Nephron (organoid): ENCODE measurements at regions not wholly inside any gene's neighbourhood (a gene's known extent, or its start where the extent isn't known, plus 50 kb on each side); places are given as distances from the start of the nearest gene placed in this dataset.

Source experiments
- H3K27ac Mint-ChIP-seq, 3 experiments: 2 replicates each; pipeline ENCODE4 v1.8.0; 2020; ENCODE audit warnings: mixed read lengths in 3 of 3, mild to moderate bottlenecking in 2 of 3, moderate library complexity in 1 of 3
- H3K27me3 Mint-ChIP-seq: 2 replicates; pipeline ENCODE4 v1.8.0; 2021; ENCODE audit warnings: low read depth, mild to moderate bottlenecking, moderate library complexity, mixed read lengths
- H3K36me3 Mint-ChIP-seq: 2 replicates; pipeline ENCODE4 v1.8.0; 2020; ENCODE audit warnings: low read depth, mixed read lengths
- H3K4me1 Mint-ChIP-seq: 2 replicates; pipeline ENCODE4 v1.8.0; 2020; ENCODE audit warnings: mixed read lengths
- H3K4me3 Mint-ChIP-seq, 3 experiments: 2 replicates each; pipeline ENCODE4 v1.8.0; 2020; ENCODE audit warnings: mild to moderate bottlenecking in 3 of 3, mixed read lengths in 3 of 3, moderate library complexity in 2 of 3
- H3K9me3 Mint-ChIP-seq: 2 replicates; pipeline ENCODE4 v1.8.0; 2020; ENCODE audit warnings: mixed read lengths
- TF ChIP-seq, protein P1 (sequence below), 3 experiments: fragments of 200-600 bp; sonication (generic); IDR thresholded peaks; one replicate each; pipeline ENCODE4 v1.5.0; 2021; ENCODE audit warnings: antibody characterized with exemption in 3 of 3; ENCODE audit not compliant: unreplicated experiment in 3 of 3

DNA sequence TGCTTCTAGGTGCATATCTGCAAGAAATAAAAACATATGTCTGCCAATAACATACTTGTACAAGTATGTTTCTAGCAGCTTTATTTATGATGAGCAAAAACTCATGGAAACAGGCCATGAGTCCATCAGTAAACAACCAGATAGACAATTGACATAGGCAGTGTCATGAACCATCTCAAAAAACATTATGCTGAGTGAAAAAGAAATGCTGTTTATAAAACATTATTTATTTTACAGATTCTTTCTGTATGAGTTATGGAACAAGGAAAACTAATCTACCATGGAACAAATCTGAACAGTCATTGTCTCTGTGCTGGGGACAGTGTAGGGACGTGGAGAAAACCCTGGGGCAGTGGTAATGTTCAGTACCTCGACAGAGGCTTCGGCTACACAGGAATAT, 283.9 kb downstream of the UQCRFS1 start:
- H3K4me1 Mint-ChIP-seq: no peaks in the 10 kb centered on the region
- TF ChIP-seq, protein P1, sequence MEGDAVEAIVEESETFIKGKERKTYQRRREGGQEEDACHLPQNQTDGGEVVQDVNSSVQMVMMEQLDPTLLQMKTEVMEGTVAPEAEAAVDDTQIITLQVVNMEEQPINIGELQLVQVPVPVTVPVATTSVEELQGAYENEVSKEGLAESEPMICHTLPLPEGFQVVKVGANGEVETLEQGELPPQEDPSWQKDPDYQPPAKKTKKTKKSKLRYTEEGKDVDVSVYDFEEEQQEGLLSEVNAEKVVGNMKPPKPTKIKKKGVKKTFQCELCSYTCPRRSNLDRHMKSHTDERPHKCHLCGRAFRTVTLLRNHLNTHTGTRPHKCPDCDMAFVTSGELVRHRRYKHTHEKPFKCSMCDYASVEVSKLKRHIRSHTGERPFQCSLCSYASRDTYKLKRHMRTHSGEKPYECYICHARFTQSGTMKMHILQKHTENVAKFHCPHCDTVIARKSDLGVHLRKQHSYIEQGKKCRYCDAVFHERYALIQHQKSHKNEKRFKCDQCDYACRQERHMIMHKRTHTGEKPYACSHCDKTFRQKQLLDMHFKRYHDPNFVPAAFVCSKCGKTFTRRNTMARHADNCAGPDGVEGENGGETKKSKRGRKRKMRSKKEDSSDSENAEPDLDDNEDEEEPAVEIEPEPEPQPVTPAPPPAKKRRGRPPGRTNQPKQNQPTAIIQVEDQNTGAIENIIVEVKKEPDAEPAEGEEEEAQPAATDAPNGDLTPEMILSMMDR (IDR thresholded peaks at IDR 0.05; ENCODE audit: unreplicated experiment in 3 of 3): no peak
- no peaks in the 10 kb centered on the region for H3K9me3 Mint-ChIP-seq
- no peak overlapping the region for H3K27ac Mint-ChIP-seq
- H3K36me3 Mint-ChIP-seq: no peaks in the 10 kb centered on the region
- H3K4me3 Mint-ChIP-seq: no peak overlapping the region
- H3K27me3 Mint-ChIP-seq: peaks cover 27% of the 10 kb centered on the region

DNA sequence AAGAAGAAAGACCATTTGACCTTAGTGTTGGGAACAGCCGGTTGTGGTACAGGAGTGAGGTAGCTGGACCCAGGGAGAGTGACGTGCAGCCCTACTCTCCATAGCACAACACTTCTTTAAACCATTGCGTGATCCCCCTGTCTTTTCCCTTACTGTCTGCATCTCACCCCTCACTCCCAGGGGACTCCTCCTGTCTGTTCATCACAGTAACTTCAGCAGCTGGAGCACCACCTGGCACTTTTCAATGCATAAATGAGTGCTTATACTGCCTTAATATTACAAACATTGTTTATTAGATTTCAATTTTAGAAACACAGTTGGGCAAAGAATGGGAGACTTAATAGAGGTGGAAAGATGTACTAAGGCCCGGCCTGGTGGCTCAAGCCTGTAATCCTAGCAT, 285.5 kb downstream of the UQCRFS1 start:
- peaks cover 10% of the 10 kb centered on the region for H3K4me1 Mint-ChIP-seq
- peaks cover 19% of the 10 kb centered on the region for H3K27me3 Mint-ChIP-seq
- TF ChIP-seq, protein P1 (IDR thresholded peaks at IDR 0.05; ENCODE audit: unreplicated experiment in 3 of 3): no peak
- H3K9me3 Mint-ChIP-seq: no peaks in the 10 kb centered on the region
- no peak overlapping the region for H3K4me3 Mint-ChIP-seq
- no peaks in the 10 kb centered on the region for H3K36me3 Mint-ChIP-seq
- no peak overlapping the region for H3K27ac Mint-ChIP-seq

DNA sequence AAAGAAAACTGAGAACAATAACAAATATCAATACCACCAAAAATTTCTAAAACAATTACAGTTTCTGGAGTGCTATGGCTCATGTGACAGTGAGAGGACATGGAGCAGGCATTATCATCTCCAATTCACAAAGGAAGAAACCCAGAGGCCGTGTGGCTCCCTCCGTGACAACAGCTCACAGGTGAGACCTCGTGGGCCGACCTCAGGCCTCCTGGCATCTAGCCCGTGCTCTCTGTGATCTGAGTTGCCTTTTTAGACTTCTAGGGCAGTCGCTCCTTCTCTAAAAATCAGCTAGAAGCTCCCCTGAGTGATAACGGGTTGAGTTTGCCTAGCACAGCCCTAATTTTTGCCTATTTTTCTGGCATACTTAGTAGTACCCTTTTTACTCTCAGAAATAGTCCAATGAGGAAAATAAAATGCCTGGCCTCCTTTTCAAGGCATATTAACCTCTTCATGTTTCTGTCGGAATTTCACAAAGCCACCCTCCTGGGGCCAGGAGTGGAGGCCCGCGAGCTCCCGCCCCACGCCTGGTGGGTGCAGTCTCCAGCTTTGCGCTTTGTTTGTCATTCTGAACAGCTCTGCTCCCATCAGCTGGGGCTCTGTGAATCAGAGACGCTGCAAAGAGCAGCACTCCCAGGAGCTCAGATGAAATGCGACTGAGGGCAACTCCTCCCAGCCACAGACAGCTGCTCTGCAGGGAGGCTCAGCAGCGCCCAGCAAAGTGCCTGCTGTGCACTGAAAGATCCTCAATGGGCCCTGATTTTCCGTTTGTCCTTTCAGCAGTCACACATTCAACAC, 292.5 kb downstream of the UQCRFS1 start:
- H3K9me3 Mint-ChIP-seq: no peaks in the 10 kb centered on the region
- H3K4me1 Mint-ChIP-seq: peaks cover 16% of the 10 kb centered on the region
- H3K27ac Mint-ChIP-seq: no peak overlapping the region

DNA sequence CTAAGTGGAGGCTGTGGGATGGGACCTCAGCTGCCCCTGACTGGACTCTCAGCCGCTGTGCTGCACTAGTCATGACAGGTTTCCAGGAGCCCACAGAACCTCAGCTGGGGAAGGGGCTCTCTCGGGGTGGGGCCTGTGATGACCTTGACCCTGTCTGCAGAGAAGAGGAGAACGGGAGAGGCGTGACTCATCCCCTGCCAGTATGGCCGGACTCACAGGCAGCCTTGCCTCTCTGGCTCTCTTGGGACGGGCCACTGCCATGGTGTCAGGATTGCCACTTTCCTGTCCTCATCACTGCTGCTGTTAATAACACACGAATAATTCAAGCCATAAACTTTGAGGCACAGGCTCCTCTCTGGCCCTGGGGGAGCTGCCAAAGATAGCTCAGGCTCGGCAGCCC, 295.3 kb downstream of the UQCRFS1 start:
- TF ChIP-seq, protein P1 (IDR thresholded peaks at IDR 0.05; ENCODE audit: unreplicated experiment in 3 of 3): no peak
- H3K4me3 Mint-ChIP-seq: no peak overlapping the region
- H3K27ac Mint-ChIP-seq: no peak overlapping the region
- H3K9me3 Mint-ChIP-seq: no peaks in the 10 kb centered on the region
- peaks cover 14% of the 10 kb centered on the region for H3K27me3 Mint-ChIP-seq
- H3K4me1 Mint-ChIP-seq: peaks cover 7% of the 10 kb centered on the region
- no peaks in the 10 kb centered on the region for H3K36me3 Mint-ChIP-seq

More for the DNA sequence above, 292.5 kb downstream of the UQCRFS1 start:
- TF ChIP-seq, protein P1 (IDR thresholded peaks at IDR 0.05; ENCODE audit: unreplicated experiment in 3 of 3): no peak
- Mint-ChIP-seq H3K4me3 (no peak overlapping the region), H3K36me3 (no peaks in the 10 kb centered on the region), H3K27me3 (peaks cover 14% of the 10 kb centered on the region)

DNA sequence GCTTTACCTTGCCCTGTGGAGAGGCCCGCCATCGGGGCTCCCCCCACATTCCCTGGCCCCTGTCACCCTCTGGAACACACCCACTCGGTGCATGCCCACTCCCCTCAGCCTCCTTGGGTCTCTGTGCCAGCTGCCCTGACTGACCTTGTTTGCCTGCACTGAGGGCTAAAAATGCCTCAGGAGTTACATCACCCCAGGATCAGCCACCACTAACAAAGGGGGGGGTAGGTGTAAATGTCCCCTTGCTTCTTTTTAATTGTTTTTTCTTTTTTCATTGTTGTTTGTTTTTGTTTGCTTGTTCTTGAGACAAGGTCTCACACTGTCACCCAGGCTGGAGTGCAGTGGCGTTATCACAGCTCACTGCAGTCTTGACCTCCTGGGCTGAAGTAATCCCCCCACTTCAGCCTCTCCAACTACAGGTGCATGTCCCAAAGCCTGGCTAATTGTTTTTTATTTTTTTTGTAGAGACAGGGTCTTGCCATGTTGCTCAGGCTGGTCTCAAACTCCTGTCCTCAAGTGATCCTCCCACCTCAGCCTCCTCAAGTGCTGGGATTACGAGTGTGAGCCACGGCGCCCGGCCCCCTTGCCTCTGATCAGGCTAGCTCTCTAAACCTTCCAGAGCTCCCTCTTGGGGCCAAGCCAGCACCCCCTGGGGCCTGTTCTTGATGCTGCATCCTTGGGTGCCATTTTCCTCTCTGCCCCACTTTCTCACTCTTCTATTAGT, 297.1 kb downstream of the UQCRFS1 start:
- TF ChIP-seq, protein P1 (IDR thresholded peaks at IDR 0.05; ENCODE audit: unreplicated experiment in 3 of 3): no peak
- peaks cover 4% of the 10 kb centered on the region for H3K4me1 Mint-ChIP-seq
- H3K4me3 Mint-ChIP-seq: no peak overlapping the region
- no peak overlapping the region for H3K27ac Mint-ChIP-seq
- H3K36me3 Mint-ChIP-seq: no peaks in the 10 kb centered on the region
- peaks cover 14% of the 10 kb centered on the region for H3K27me3 Mint-ChIP-seq
- H3K9me3 Mint-ChIP-seq: no peaks in the 10 kb centered on the region
